ENCODE measurements at regions not wholly inside any gene's neighbourhood (a gene's known extent, or its start where the extent isn't known, plus 50 kb on each side); places are given as distances from the start of the nearest gene placed in this dataset.
"Not testable (repeated sequence)": the region's sequence is repeated elsewhere in the genome, so short reads cannot be mapped to it uniquely, and the experiment has no call there.

GRCh38 chr9:73951147-73951546, 546.0 kb upstream of the RORB start:
- H3K4me1 ChIP-seq: no peaks in the 10 kb centered on the region
- intact Hi-C loops (cut with DNase I; ENCODE audit: low total_unique reads): no loop called here
- H3K27me3 ChIP-seq: no peaks in the 10 kb centered on the region
- no peak for DNase-seq
- no peak for TF ChIP-seq POLR2A (IDR thresholded peaks at IDR 0.05)
- TF ChIP-seq, protein P1, sequence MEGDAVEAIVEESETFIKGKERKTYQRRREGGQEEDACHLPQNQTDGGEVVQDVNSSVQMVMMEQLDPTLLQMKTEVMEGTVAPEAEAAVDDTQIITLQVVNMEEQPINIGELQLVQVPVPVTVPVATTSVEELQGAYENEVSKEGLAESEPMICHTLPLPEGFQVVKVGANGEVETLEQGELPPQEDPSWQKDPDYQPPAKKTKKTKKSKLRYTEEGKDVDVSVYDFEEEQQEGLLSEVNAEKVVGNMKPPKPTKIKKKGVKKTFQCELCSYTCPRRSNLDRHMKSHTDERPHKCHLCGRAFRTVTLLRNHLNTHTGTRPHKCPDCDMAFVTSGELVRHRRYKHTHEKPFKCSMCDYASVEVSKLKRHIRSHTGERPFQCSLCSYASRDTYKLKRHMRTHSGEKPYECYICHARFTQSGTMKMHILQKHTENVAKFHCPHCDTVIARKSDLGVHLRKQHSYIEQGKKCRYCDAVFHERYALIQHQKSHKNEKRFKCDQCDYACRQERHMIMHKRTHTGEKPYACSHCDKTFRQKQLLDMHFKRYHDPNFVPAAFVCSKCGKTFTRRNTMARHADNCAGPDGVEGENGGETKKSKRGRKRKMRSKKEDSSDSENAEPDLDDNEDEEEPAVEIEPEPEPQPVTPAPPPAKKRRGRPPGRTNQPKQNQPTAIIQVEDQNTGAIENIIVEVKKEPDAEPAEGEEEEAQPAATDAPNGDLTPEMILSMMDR (IDR thresholded peaks at IDR 0.05): no peak
- H3K9me3 ChIP-seq: no peaks in the 10 kb centered on the region
- no peak overlapping the region for H3K4me3 ChIP-seq
- H3K36me3 ChIP-seq (ENCODE audit: low read depth, missing control alignments): no peaks in the 10 kb centered on the region
- 72 to 80% methylated on average over 4 of the region's 4 CpGs for WGBS, 2 donors
- H3K27ac ChIP-seq: no peak overlapping the region

GRCh38 chr9:73962792-73963191, 534.3 kb upstream of the RORB start:
- H3K36me3 ChIP-seq (ENCODE audit: low read depth, missing control alignments): no peaks in the 10 kb centered on the region
- no peaks in the 10 kb centered on the region for H3K9me3 ChIP-seq
- WGBS, 2 donors: 71 to 75% methylated on average over 4 of the region's 4 CpGs
- DNase-seq: no peak
- no peak overlapping the region for H3K4me3 ChIP-seq
- H3K27ac ChIP-seq: no peak overlapping the region
- TF ChIP-seq POLR2A (IDR thresholded peaks at IDR 0.05): no peak
- TF ChIP-seq, protein P1 (IDR thresholded peaks at IDR 0.05): no peak
- intact Hi-C loops (cut with DNase I; ENCODE audit: low total_unique reads): no loop called here
- no peaks in the 10 kb centered on the region for H3K4me1 ChIP-seq
- H3K27me3 ChIP-seq: no peaks in the 10 kb centered on the region

GRCh38 chr9:73969936-73970335, 527.2 kb upstream of the RORB start:
- H3K4me1 ChIP-seq: no peaks in the 10 kb centered on the region
- no peak for DNase-seq
- H3K4me3 ChIP-seq: no peak overlapping the region
- intact Hi-C loops (cut with DNase I; ENCODE audit: low total_unique reads): no loop called here
- H3K27ac ChIP-seq: no peak overlapping the region
- WGBS, 2 donors: 100% methylated on average over 1 of the region's 1 CpG
- H3K27me3 ChIP-seq: no peaks in the 10 kb centered on the region
- H3K9me3 ChIP-seq: no peaks in the 10 kb centered on the region
- TF ChIP-seq, protein P1 (IDR thresholded peaks at IDR 0.05): no peak
- TF ChIP-seq POLR2A (IDR thresholded peaks at IDR 0.05): no peak
- no peaks in the 10 kb centered on the region for H3K36me3 ChIP-seq (ENCODE audit: low read depth, missing control alignments)

DNA sequence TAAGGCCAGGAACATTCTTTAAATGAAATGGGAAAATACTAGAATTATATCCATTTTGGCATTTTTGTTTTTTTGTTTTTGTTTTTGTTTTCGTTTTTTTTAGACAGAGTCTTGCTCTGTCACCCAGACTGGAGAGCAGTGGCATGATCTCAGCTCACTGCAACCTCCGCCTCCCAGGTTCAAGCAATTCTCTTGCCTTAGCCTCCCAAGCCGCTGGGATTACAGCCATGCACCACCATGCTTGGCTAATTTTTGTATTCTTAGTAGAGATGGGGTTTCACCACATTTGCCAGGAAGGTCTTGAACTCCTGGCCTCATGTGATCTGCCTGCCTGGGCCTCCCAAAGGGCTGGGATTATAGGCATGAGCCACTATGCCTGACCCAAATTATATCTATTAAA, 520.7 kb upstream of the RORB start:
- H3K36me3 ChIP-seq (ENCODE audit: low read depth, missing control alignments); H3K27ac ChIP-seq: not testable (repeated sequence)
- 86% methylated on average over 3 of the region's 3 CpGs for WGBS, 2 donors

GRCh38 chr9:73979894-73980264, 517.3 kb upstream of the RORB start:
- intact Hi-C loops (cut with DNase I; ENCODE audit: low total_unique reads): no loop called here
- Histone ChIP-seq H3K4me3 (no peak overlapping the region), H3K27me3 (no peaks in the 10 kb centered on the region), H3K27ac (no peak overlapping the region), H3K9me3 (no peaks in the 10 kb centered on the region), H3K36me3 (ENCODE audit: low read depth, missing control alignments) (no peaks in the 10 kb centered on the region), H3K4me1 (no peaks in the 10 kb centered on the region)
- DNase-seq: no peak
- WGBS, 2 donors: 52 to 70% methylated on average over 3 of the region's 3 CpGs
- no peak for TF ChIP-seq POLR2A (IDR thresholded peaks at IDR 0.05)
- TF ChIP-seq, protein P1 (IDR thresholded peaks at IDR 0.05): no peak

More for the DNA sequence above, 520.7 kb upstream of the RORB start:
- H3K27me3 ChIP-seq; H3K4me1 ChIP-seq; H3K9me3 ChIP-seq; H3K4me3 ChIP-seq; DNase-seq; intact Hi-C loops (cut with DNase I; ENCODE audit: low total_unique reads): not testable (repeated sequence)

Data from testis (tissue), 2 donors.